Breast epithelium (tissue), 3 donors: ENCODE measurements at regions not wholly inside any gene's neighbourhood (a gene's known extent, or its start where the extent isn't known, plus 50 kb on each side); places are given as distances from the start of the nearest gene placed in this dataset.

ENCODE experiments used
- POLR2A ChIP-seq: fragments of 450-650 bp; IDR thresholded peaks from one replicate; pipeline ENCODE4 v1.6.1; 2016; ENCODE audit warnings: antibody characterized with exemption, mild to moderate bottlenecking, moderate library complexity
- TF ChIP-seq, protein P1 (sequence below), 3 donors: fragments of 450-650 bp; IDR thresholded peaks; one replicate each; pipeline ENCODE4 v1.5.1; 2016 to 2017; ENCODE audit warnings: antibody characterized with exemption in 3 of 3, mild to moderate bottlenecking in 3 of 3, moderate library complexity in 3 of 3

DNA sequence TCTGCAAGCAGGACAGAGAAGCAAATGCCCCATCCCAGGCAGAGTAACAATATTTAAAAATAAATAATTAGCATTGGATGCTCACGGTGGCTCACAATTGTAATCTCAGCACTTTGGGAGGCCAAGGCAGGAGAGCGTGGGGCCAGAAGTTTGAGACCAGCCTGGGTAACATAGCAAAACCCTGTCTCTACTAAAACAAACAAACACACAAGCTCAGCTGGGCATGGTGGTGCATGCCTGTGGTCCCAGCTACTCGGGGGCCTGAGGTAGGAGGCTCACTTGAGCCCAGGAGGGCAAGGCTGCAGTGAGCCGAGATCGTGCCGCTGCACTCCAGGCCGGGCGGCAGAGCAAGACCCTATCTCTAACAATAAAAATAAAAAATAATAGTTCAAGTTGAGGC lies 74.7 kb upstream of the NCOR2 start:
- TF ChIP-seq, protein P1, sequence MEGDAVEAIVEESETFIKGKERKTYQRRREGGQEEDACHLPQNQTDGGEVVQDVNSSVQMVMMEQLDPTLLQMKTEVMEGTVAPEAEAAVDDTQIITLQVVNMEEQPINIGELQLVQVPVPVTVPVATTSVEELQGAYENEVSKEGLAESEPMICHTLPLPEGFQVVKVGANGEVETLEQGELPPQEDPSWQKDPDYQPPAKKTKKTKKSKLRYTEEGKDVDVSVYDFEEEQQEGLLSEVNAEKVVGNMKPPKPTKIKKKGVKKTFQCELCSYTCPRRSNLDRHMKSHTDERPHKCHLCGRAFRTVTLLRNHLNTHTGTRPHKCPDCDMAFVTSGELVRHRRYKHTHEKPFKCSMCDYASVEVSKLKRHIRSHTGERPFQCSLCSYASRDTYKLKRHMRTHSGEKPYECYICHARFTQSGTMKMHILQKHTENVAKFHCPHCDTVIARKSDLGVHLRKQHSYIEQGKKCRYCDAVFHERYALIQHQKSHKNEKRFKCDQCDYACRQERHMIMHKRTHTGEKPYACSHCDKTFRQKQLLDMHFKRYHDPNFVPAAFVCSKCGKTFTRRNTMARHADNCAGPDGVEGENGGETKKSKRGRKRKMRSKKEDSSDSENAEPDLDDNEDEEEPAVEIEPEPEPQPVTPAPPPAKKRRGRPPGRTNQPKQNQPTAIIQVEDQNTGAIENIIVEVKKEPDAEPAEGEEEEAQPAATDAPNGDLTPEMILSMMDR (IDR thresholded peaks at IDR 0.05), result no peak
- TF ChIP-seq POLR2A, result no peak
